ENCODE measurements at regions not wholly inside any gene's neighbourhood (a gene's known extent, or its start where the extent isn't known, plus 50 kb on each side); places are given as distances from the start of the nearest gene placed in this dataset.

DNA sequence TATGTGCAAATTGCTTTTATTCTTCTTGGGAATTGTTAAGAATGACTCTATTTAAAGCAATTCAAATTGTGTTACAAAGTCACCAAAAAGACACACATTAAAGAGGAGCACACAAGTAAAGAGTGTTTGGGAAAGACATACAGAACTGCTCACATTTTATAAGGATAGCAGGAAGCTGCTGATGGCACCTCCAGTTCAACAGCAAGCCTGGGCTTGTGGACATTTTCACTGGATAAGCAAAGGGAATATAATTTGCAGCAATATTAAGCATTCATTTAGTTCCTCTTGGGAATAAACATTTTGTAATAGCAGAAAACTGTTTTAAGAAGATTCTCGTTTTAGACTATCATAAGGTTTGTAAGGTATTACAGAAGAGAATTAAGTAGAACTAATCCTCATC, 1271.9 kb downstream of the ZPLD1 start:
- DNase-seq (ENCODE audit: low spot score): no peak

DNA sequence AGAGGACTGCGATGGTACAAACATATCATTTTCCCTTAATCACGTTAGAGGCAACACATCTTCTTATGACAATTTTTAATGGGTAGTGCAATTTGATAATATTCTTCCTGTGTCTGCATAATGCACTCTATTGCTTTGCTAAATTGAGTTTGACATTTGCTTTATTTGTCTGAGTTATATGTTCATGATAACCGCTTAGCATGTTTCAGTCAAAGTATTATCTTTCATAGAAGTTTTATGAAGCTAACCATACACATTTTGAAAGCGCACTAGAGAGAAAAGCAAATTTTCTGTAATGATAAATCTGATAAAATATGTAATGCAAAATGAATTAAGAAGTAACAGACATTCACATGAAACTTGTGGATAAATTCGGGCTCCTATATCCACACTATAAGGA, 1276.9 kb downstream of the ZPLD1 start:
- Mint-ChIP-seq H3K9me3 (ENCODE audit: low read depth) (no peaks in the 10 kb centered on the region), H3K4me1 (ENCODE audit: low read depth) (peaks cover 3% of the 10 kb centered on the region), H3K36me3 (ENCODE audit: low read depth) (no peaks in the 10 kb centered on the region), H3K4me3 (ENCODE audit: unreplicated experiment) (no peak overlapping the region), H3K27me3 (ENCODE audit: low read depth) (peaks cover 6% of the 10 kb centered on the region), H3K27ac (ENCODE audit: unreplicated experiment) (no peak overlapping the region)
- no peak for DNase-seq (ENCODE audit: low spot score)
- TF ChIP-seq, protein P1, sequence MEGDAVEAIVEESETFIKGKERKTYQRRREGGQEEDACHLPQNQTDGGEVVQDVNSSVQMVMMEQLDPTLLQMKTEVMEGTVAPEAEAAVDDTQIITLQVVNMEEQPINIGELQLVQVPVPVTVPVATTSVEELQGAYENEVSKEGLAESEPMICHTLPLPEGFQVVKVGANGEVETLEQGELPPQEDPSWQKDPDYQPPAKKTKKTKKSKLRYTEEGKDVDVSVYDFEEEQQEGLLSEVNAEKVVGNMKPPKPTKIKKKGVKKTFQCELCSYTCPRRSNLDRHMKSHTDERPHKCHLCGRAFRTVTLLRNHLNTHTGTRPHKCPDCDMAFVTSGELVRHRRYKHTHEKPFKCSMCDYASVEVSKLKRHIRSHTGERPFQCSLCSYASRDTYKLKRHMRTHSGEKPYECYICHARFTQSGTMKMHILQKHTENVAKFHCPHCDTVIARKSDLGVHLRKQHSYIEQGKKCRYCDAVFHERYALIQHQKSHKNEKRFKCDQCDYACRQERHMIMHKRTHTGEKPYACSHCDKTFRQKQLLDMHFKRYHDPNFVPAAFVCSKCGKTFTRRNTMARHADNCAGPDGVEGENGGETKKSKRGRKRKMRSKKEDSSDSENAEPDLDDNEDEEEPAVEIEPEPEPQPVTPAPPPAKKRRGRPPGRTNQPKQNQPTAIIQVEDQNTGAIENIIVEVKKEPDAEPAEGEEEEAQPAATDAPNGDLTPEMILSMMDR (IDR thresholded peaks at IDR 0.05): no peak

More for the DNA sequence above, 1271.9 kb downstream of the ZPLD1 start:
- Mint-ChIP-seq H3K4me3 (ENCODE audit: unreplicated experiment) (no peak overlapping the region), H3K27me3 (ENCODE audit: low read depth) (peaks cover 6% of the 10 kb centered on the region), H3K9me3 (ENCODE audit: low read depth) (no peaks in the 10 kb centered on the region), H3K4me1 (ENCODE audit: low read depth) (no peaks in the 10 kb centered on the region), H3K27ac (ENCODE audit: unreplicated experiment) (no peak overlapping the region), H3K36me3 (ENCODE audit: low read depth) (no peaks in the 10 kb centered on the region)
- TF ChIP-seq, protein P1 (IDR thresholded peaks at IDR 0.05): no peak

DNA sequence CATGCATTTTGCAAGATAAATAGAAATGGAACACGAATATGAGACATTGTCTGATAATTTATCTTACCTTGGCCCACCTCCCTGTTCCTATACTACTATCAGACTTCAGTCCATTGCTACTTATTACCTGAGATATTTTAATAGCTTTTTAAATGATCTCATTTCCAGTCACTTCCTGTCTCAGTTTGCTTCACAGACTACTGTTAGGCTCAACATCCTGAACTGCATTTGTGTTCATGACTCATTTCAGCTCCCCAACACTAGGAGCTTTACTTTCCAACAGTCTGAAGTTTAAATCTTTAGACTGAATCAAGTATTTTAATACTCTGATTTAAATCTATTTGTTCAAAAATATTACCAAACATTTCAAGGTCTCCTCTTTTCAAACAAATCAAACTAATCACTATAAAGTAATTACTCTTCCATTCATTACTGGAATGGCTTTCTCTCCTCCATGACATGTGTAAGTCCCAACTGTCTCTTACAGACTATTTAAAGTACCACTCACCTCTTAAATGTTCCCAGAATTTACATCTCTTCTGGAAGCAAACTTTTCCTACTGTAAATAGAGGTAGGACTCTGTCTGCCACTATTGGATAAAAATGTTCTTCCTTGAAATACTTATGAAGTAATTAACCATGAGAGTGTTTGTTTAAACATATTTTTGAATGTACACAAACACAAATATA, 1277.6 kb downstream of the ZPLD1 start:
- peaks cover 3% of the 10 kb centered on the region for H3K4me1 Mint-ChIP-seq (ENCODE audit: low read depth)
- H3K27me3 Mint-ChIP-seq (ENCODE audit: low read depth): peaks cover 6% of the 10 kb centered on the region
- no peaks in the 10 kb centered on the region for H3K9me3 Mint-ChIP-seq (ENCODE audit: low read depth)
- H3K4me3 Mint-ChIP-seq (ENCODE audit: unreplicated experiment): no peak overlapping the region
- H3K36me3 Mint-ChIP-seq (ENCODE audit: low read depth): no peaks in the 10 kb centered on the region
- TF ChIP-seq, protein P1 (IDR thresholded peaks at IDR 0.05): no peak
- DNase-seq (ENCODE audit: low spot score): no peak
- no peak overlapping the region for H3K27ac Mint-ChIP-seq (ENCODE audit: unreplicated experiment)

DNA sequence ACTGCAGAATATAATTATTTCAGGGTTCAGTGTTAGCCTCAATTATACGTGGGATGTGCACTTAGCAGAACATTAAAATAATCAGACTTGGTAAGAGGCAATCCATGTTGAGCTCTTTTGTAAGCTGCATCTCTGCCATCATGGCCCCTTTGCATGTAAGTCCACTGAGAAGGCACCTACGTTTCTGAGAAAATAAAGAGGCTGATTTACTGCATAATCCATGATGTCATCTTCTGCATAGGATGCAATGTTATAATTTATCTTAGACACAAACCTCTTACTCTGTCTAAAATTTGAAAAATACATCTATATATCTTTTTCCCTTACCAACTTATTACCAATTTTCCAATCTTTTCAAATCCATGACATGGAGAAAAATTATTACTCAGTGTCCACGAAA, 1294.7 kb downstream of the ZPLD1 start:
- peaks cover 2% of the 10 kb centered on the region for H3K27me3 Mint-ChIP-seq (ENCODE audit: low read depth)
- DNase-seq (ENCODE audit: low spot score): no peak
- no peak overlapping the region for H3K4me3 Mint-ChIP-seq (ENCODE audit: unreplicated experiment)
- TF ChIP-seq, protein P1 (IDR thresholded peaks at IDR 0.05): no peak
- H3K4me1 Mint-ChIP-seq (ENCODE audit: low read depth): no peaks in the 10 kb centered on the region
- peaks cover 5% of the 10 kb centered on the region for H3K9me3 Mint-ChIP-seq (ENCODE audit: low read depth)
- no peak overlapping the region for H3K27ac Mint-ChIP-seq (ENCODE audit: unreplicated experiment)
- no peaks in the 10 kb centered on the region for H3K36me3 Mint-ChIP-seq (ENCODE audit: low read depth)

DNA sequence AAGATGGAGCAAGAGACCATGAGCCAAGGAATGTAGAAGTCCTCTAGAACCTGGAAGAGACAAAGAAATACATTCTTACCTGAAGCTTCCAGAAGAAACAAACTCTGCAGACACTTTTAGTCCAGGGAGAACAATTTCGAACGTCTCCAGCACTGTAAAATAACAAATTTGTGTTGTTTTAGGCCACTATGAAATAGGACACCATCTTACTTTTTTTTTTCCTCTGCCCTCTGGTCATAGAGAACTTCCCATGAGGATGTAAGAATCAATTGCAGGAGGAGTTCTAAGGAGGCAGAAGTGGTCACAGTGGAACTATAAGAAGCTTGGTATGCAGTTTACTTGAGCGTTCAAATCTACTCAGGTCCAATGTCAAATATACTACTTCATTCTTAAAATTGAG, 1295.9 kb downstream of the ZPLD1 start:
- TF ChIP-seq, protein P1 (IDR thresholded peaks at IDR 0.05): no peak
- H3K27ac Mint-ChIP-seq (ENCODE audit: unreplicated experiment): no peak overlapping the region
- H3K9me3 Mint-ChIP-seq (ENCODE audit: low read depth): peaks cover 5% of the 10 kb centered on the region
- H3K4me3 Mint-ChIP-seq (ENCODE audit: unreplicated experiment): no peak overlapping the region
- no peaks in the 10 kb centered on the region for H3K36me3 Mint-ChIP-seq (ENCODE audit: low read depth)
- H3K27me3 Mint-ChIP-seq (ENCODE audit: low read depth): peaks cover 4% of the 10 kb centered on the region
- H3K4me1 Mint-ChIP-seq (ENCODE audit: low read depth): no peaks in the 10 kb centered on the region
- DNase-seq (ENCODE audit: low spot score): no peak
